GM12891 (cell line): ENCODE measurements at regions not wholly inside any gene's neighbourhood (a gene's known extent, or its start where the extent isn't known, plus 50 kb on each side); places are given as distances from the start of the nearest gene placed in this dataset.

Source experiments
- DNase-seq: peaks from one replicate; pipeline ENCODE4 v3.0.0; 2011; ENCODE audit warnings: low spot score; ENCODE audit not compliant: insufficient read length
- FAIRE-seq: peaks from 2 replicates; lab custom pipeline; 2011; peaks lifted over from hg19 to GRCh38; lab: Jason Lieb, UNC
- PAX5 ChIP-seq: IDR thresholded peaks from 2 replicates; pipeline ENCODE4 v1.6.1; 2011; ENCODE audit warnings: low read length, moderate library complexity, mild to moderate bottlenecking; ENCODE audit not compliant: insufficient read depth, severe bottlenecking
- POLR2A ChIP-seq: IDR thresholded peaks from 2 replicates; pipeline ENCODE4 v1.6.1; 2011; ENCODE audit warnings: low read depth, low read length, control low read depth
- POLR2AphosphoS5 ChIP-seq: IDR thresholded peaks from 2 replicates; pipeline ENCODE4 v1.6.1; 2011; ENCODE audit warnings: low read depth, low read length, control low read depth
- POU2F2 ChIP-seq: IDR thresholded peaks from 2 replicates; pipeline ENCODE4 v1.6.1; 2011; ENCODE audit warnings: low read depth, mild to moderate bottlenecking, control low read depth, low read length, moderate library complexity
- SPI1 ChIP-seq: IDR thresholded peaks from 2 replicates; pipeline ENCODE4 v1.6.1; 2011; ENCODE audit warnings: low read depth, low read length, control low read depth
- TAF1 ChIP-seq: IDR thresholded peaks from 2 replicates; pipeline ENCODE4 v1.6.1; 2011; ENCODE audit warnings: low read depth, low read length, control low read depth

DNA sequence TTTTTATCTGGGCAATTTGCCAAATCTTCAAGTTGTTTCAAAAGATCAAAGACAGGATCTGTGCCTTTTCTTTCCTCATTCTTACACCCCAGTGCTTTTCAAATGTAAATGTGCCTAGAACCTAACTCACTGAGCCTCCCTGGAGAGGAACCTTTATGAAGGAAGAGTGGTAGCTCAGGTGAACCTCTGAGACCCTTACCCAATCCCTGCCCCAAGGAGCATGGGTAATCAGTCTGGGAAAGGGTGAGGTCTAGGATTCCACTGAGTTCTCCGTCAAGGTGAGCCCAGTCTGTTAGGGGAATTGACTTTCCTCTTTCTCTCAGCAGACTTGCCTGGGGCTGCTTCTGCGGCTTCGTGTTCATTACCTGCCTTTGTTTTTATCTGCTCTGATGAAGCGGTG, 88.1 kb upstream of the MAP4K4 start:
- TF ChIP-seq SPI1: no peak
- no peak for TF ChIP-seq POLR2A
- TF ChIP-seq PAX5: no peak
- no peak for TF ChIP-seq TAF1
- no peak for TF ChIP-seq POLR2AphosphoS5
- no peak for TF ChIP-seq POU2F2
- no peak for FAIRE-seq
- no peak for DNase-seq

- DNase-seq: no peak
- TF ChIP-seq PAX5: no peak
- no peak for TF ChIP-seq POLR2AphosphoS5
- no peak for TF ChIP-seq TAF1
- TF ChIP-seq SPI1: no peak
- TF ChIP-seq POLR2A: no peak
- no peak for FAIRE-seq
Observed at GRCh38 chr2:101608408-101609310, 88.8 kb upstream of the MAP4K4 start.

DNA sequence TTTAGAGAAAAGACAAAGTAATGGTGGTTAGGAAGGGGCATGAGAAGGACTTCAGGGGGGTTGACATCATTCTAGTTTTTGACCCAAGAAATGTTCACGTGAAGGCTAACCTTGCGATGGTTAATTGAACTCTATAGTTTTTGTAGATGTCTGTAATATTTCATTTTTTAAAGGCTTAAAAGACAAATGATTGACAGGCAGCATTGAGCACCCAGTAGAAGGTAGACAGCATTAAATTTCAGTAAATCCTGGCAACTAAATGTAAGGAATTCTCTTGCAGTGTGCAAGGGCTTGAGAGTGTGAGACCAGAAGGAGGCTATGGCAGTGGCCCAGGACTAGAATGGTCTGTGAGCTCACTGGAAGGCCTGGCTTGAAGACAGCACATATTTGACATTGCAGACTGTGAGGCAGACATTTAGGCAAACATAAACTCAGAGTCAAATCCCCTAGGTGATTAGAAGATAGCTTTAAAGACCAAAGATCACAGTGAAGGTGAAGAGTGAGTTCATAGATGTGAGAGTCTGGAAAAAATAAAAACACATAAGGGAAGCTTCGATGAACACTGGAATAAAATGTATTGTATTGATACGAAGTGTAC, 100.1 kb upstream of the MAP4K4 start:
- DNase-seq: no peak
- no peak for FAIRE-seq

DNA sequence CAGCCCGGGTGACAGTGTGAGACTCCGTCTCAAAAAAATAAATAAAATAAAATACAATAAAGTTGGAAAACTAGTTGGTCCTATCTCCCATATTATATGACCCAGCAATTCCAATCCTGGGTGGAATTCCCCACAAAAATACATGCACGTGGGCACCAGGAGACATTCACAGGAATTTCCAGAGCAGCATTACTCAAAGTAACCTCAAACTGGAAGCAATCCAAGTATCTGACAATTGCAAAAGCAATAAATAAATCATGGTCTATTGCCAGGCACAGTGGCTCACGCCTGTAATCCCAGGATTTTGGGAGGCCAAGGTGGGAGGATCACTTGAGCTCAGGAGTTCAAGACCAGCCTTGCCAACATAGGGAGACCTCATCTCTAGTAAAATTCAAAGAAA, 101.2 kb upstream of the MAP4K4 start:
- FAIRE-seq: no peak
- TF ChIP-seq POLR2A (no peak), POU2F2 (no peak), TAF1 (no peak), PAX5 (no peak), SPI1 (no peak), POLR2AphosphoS5 (no peak)
- no peak for DNase-seq

More for the DNA sequence above, 100.1 kb upstream of the MAP4K4 start:
- TF ChIP-seq TAF1 (no peak), SPI1 (no peak), POLR2A (no peak), PAX5 (no peak), POU2F2 (no peak), POLR2AphosphoS5 (no peak)

GRCh38 chr2:101587251-101587650, 110.3 kb upstream of the MAP4K4 start:
- FAIRE-seq (no peak), DNase-seq (no peak)
- no peak for TF ChIP-seq SPI1
- no peak for TF ChIP-seq POU2F2
- TF ChIP-seq POLR2AphosphoS5: no peak
- TF ChIP-seq POLR2A: no peak
- no peak for TF ChIP-seq TAF1
- no peak for TF ChIP-seq PAX5

GRCh38 chr2:101583861-101584260, 108.9 kb upstream of the RFX8 start:
- no peak for DNase-seq
- FAIRE-seq: no peak

DNA sequence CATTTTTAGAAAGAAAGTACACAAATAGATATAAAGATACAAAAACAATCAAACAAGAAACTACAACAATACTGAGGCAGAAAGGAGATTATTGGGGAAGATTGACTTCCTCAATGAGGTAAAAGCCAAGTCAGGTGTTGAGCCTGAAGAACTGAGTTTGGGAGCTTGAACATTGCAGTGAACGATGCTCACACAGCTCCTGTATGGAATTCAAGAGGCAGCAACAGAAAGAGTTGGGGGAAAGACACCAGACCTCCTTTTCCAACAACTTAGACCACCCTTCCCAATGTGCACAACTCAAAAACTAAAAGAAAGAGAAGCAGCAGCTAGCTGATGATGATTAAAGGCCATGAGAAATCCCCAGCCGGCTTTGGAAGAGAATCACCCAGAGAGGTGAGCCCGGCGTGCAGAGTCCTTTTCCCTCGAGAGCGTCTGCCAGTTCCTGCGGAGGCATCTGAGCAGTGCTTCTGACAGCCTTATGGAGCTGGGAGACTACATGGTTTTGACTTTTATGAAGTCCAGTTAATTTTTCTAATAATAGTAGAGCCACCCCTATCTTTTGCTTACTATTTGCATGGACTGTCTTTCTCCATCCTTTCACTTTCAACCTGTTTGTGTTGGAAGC, 106.9 kb upstream of the RFX8 start:
- TF ChIP-seq PAX5 (no peak), TAF1 (no peak), POU2F2 (no peak), POLR2A (no peak), POLR2AphosphoS5 (no peak), SPI1 (no peak)
- DNase-seq: no peak

More at GRCh38 chr2:101583861-101584260, 108.9 kb upstream of the RFX8 start:
- TF ChIP-seq SPI1: no peak
- TF ChIP-seq POU2F2: no peak
- no peak for TF ChIP-seq POLR2AphosphoS5
- no peak for TF ChIP-seq TAF1
- no peak for TF ChIP-seq POLR2A
- TF ChIP-seq PAX5: no peak

GRCh38 chr2:101580528-101580927, 105.6 kb upstream of the RFX8 start:
- FAIRE-seq (no peak), DNase-seq (no peak)
- no peak for TF ChIP-seq SPI1
- no peak for TF ChIP-seq POU2F2
- no peak for TF ChIP-seq POLR2AphosphoS5
- no peak for TF ChIP-seq TAF1
- no peak for TF ChIP-seq POLR2A
- TF ChIP-seq PAX5: no peak

More for the DNA sequence above, 106.9 kb upstream of the RFX8 start:
- no peak for FAIRE-seq
